NK-92 (cell line): ENCODE measurements at regions not wholly inside any gene's neighbourhood (a gene's known extent, or its start where the extent isn't known, plus 50 kb on each side); places are given as distances from the start of the nearest gene placed in this dataset.

Source experiments
- DNase-seq: peaks from one replicate; lab custom pipeline; 2025; ENCODE audit not compliant: unreplicated experiment; lab: John Stamatoyannopoulos, UW

DNA sequence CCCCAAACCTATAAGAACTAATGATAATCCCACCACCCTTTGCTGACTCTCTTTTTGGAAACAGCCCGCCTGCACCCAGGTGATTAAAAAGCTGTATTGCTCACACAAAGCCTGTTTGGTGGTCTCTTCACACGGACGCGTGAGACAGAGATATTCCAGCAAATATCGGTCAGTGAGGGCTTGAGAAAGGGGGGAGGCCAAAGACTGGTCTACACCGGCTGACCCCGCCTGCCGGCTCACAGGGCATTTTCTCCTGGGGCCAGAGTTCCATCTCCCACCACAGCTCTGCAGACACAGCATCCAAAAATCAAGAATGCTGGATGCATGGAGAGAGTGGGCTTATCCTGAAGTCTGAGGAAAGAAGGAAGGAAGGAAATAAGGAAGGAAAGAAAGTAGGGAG, 176.0 kb downstream of the SHOX start:
- DNase-seq: no peak

DNA sequence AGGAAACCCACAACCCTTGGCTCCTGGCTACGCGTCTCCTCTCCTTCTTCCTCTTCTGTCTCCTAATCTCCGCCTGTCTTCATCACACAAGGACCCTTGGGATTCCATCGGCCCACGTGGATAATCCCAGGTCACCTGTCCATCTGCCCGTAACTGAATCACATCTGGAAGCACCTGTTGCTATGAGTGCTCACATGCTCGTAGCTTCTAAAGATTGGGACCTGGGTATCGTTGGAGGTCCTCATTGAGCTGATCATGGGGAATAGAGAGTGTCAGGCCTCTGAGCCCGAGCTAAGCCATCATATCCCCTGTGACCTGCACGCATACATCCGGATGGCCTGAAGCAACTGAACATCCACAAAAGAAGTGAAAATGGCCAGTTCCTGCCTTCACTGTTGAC, 175.4 kb downstream of the SHOX start:
- no peak for DNase-seq

GRCh38 chrX:805103-805670, 174.6 kb downstream of the SHOX start:
- no peak for DNase-seq

GRCh38 chrX:802846-803245, 172.3 kb downstream of the SHOX start:
- DNase-seq: no peak

DNA sequence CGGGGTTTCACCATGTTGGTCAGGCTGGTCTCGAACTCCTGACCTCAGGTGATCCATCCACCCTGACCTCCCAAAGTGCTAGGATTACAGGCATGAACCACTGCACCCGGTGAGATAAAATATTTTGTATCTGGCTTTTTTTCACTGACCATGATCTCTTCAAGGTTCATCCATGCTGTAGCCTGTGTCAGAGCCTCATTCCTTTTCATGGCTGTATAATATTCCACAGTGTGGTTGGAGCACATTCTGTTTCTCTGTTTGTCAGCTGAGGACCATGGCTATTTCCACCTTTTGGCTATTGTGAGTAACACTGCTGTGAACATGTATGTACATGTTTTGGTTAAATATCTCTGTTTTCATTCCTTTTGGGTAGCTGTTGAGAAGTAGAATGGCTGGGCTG, 169.2 kb downstream of the SHOX start:
- no peak for DNase-seq

- DNase-seq: no peak
These were observed 163.7 kb downstream of the SHOX start for GRCh38 chrX:794311-794710.

DNA sequence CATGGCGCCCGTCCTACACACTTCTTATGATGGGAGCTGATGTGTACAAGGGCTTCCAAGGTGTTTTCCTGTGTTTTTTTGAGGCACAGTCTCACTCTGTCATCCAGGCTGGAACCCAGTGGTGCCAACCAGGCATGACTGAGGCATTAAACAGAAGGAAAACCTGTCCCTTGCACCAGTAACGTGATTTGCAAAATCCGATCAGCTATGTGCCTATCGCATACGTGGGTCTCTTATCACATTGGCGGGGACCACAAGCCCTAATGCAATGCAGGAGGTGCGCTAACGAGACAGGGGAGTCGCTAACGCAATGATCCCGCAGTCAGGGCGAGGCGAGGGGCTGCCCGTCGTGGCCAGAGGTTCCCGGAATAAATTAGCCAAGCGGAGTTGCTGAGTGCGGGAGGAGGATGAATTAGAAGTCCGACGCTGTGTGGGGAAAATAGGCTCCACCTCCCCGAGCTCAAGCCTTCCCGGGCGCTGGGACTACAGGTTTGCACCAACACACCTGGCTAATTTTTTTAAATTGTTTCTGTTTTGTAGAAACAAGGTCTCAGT, 162.7 kb downstream of the SHOX start:
- DNase-seq: no peak

GRCh38 chrX:791479-792034, 161.0 kb downstream of the SHOX start:
- no peak for DNase-seq

- DNase-seq: no peak
These were observed 160.3 kb downstream of the SHOX start for GRCh38 chrX:790783-791360.

DNA sequence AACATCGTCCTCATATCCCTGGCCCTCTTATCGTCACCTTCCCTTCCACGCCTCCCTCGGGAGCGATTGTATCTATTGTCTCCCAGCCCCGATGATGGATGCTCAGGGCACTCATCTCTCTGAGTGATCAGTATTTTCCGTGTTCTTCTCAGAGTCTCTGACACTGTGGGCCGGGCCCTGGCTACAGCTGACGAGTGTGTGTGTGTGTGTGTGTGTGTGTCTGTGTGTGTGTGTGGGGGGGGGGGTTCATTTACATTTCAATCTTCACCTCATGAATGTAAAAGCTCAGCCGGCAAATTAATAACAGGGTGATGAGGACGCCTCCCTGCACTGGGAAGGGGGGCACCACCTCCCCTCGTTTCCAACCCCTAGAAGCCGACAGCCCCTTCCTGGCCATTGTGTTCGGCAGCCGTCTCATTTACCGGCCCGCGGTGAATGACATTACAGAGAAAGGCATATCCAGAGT, 159.5 kb downstream of the SHOX start:
- DNase-seq: no peak

GRCh38 chrX:789096-789495, 158.5 kb downstream of the SHOX start:
- DNase-seq: no peak

DNA sequence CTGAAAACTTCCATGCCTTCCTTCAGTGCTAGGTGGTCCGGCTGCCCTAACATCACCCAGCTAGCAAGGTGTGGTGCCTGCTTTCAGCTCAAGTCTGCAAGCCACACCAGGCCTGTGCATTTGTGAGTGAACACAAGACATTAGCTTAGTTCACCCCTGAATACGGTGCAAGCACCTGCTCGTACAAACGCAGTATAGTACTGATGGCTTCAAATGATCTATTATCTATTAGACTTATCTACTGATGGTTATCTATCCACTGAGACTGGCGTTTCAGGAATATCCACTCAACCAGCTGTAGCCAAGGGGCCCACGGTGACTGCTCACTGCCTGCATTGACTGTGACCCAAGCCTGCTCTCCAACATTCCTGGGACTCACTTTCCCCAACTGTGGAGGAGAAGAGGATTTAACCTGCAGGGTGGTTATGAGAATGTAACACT, 155.9 kb downstream of the SHOX start:
- DNase-seq: no peak

GRCh38 chrX:784829-785228, 154.2 kb downstream of the SHOX start:
- no peak for DNase-seq

DNA sequence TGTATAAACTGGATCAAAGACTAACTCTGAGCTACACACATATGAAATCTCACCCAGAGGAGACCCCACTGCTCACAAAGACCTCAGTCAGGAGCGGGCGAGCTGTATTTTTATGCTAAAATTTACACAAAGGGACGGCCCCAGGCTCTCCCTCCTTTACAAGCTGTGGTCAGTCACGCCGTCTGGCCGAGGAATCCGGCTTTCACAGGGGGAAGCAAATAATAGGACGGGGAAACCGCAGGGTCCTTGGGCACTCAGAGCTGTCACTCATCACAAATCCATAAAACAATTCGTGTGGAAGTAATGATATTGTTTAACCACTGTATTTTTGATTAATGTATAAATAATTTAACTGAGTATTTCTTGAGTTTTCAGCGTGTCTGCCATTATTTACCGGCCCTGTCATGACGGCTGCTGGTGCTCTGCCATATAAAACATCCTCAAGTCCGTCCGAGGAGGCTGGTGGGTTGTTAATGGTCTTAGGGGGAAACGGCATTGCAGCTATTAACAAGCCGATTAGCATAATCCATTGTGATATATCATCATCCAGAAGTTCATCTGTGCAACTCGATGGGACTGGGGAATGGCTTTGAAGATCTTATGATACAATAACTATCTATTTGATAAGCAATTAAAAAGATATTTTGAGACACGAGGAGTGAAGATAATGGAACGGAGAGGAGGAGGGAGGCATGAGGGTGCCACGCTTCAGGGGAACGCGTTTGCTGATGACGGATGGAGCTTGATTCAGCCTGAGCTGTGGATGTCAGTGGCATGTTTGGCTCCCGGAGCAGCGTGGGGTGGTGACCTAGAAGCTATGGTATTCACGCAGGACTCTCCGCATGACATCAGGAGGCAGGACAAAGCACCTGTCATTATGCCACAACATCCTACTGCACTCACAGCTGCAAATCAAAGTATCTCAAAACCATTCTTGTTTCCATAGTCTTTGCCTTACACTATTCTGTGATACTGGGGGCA, 150.9 kb downstream of the SHOX start:
- no peak for DNase-seq

GRCh38 chrX:776529-777230, 146.1 kb downstream of the SHOX start:
- DNase-seq: no peak

- DNase-seq: no peak
These were observed 145.5 kb downstream of the SHOX start for GRCh38 chrX:776061-776460.

- no peak for DNase-seq
These were observed 143.9 kb downstream of the SHOX start for GRCh38 chrX:774536-774935.

- DNase-seq: no peak
These were observed 142.9 kb downstream of the SHOX start for GRCh38 chrX:773292-774025.

DNA sequence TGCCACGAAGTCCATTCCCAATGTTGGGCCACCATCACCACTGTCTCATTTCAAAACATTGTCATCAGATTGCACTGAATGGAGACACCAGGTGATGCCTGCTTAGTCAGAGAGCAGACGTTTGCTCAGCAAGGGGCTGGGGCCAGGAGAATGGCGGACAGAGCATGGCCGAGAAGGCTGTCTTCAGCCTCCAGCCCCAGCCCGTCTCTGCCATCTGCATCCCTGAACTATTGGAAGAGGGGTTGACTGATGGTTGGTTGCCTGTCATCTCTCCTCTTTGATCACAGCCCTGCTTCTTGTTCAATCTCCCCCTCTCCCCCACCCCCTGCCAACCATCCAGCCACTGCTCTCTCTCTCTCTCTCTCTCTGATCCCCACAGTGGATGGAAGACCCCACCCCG, 140.9 kb downstream of the SHOX start:
- no peak for DNase-seq

DNA sequence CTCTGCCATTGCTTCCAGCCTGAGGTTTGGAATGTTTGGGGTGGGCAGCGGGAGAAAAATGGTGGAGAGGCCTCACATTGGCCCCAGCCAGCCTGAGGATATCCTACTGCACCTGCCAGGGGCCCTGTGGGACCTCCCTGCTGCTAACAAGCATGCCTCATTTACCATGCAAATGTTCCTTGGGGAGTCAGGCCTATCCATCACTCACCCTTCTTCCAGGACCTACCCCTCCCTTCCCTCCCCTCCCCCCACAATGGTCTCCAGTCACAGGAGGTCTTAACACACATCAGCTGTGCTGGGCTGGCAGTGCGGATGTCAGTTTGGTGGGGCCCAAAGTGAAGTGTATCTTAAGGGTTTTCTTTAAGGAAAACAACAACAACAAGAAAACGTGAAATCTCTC, 139.2 kb downstream of the SHOX start:
- DNase-seq: no peak
